GM12865 (cell line): ENCODE measurements at regions not wholly inside any gene's neighbourhood (a gene's known extent, or its start where the extent isn't known, plus 50 kb on each side); places are given as distances from the start of the nearest gene placed in this dataset.

Experiments used
- DNase-seq: peaks from one replicate; pipeline ENCODE4 v3.0.0; 2010; ENCODE audit warnings: low read depth
- H3K4me3 ChIP-seq: 2 replicates; pipeline ENCODE4 v1.5.1; 2011; ENCODE audit warnings: mild to moderate bottlenecking, low read depth, low read length, control low read depth
- CTCF ChIP-seq: IDR thresholded peaks from 2 replicates; pipeline ENCODE4 v1.5.1; 2011; ENCODE audit warnings: low read length, control low read depth, low read depth, inconsistent platforms; ENCODE audit not compliant: insufficient read depth; ENCODE audit errors: missing control alignments

GRCh38 chr18:45231617-45232016, 383.7 kb upstream of the SLC14A2 start:
- TF ChIP-seq CTCF = no peak
- no peak overlapping the region for H3K4me3 ChIP-seq
- no peak for DNase-seq

- no peak overlapping the region for H3K4me3 ChIP-seq
- DNase-seq = no peak
- TF ChIP-seq CTCF = no peak
Measured at GRCh38 chr18:45232061-45232460, 383.2 kb upstream of the SLC14A2 start.

- TF ChIP-seq CTCF = no peak
- no peak for DNase-seq
- H3K4me3 ChIP-seq = no peak overlapping the region
Measured at GRCh38 chr18:45236676-45237075, 378.6 kb upstream of the SLC14A2 start.

- no peak for TF ChIP-seq CTCF
- no peak overlapping the region for H3K4me3 ChIP-seq
- no peak for DNase-seq
Measured at GRCh38 chr18:45237343-45238098, 377.8 kb upstream of the SLC14A2 start.

- no peak overlapping the region for H3K4me3 ChIP-seq
- no peak for TF ChIP-seq CTCF
- no peak for DNase-seq
Measured at GRCh38 chr18:45241271-45241670, 374.0 kb upstream of the SLC14A2 start.

GRCh38 chr18:45241982-45242565, 373.2 kb upstream of the SLC14A2 start:
- no peak overlapping the region for H3K4me3 ChIP-seq
- DNase-seq = no peak
- no peak for TF ChIP-seq CTCF
